ENCODE measurements at regions not wholly inside any gene's neighbourhood (a gene's known extent, or its start where the extent isn't known, plus 50 kb on each side); places are given as distances from the start of the nearest gene placed in this dataset.

DNA sequence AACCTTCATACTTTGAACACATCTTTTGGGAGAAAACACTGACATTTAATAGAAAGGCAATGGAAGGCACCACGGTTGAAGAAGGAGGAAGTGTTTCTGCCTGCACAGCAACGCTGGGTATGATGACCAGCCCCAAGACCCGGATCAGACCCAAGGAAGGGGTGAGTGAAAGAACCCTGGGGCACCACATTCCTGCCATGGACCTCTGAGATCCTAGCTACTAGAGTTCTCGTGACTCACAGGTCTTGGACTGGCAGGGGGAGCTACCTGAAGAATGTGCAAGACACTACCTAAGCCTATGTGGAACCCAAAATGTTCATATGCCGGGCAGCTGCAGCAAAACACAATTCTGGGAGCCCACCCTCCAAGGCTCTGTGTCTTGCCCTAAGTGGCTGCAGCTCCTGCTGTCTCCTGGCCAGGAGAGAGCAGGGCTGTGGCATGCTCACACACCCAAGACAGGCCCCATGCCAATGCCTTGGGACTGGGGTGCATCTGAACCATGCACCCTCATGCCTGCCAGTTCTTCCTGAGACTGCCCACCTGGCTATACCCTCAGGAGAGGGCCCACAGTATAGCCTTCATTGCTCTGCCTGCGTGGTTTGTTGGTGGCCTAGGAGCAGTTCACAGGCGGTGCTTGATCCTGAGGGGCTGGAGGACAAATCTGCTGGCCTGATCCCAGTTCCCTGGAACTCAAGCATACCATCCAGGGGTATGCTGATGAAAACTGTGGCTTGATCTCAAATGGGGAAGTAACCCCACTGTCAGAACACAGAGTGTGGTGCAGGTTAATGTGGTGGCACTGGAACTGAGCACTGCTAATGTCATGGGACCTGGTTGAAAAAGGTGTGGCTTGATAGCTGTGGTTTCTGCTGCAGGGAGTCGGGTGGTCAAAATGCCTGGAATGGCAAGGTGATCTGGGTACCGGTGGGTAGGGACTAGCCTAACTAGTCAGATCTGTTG, 353.3 kb upstream of the ARHGEF26 start:
- DNase-seq (ENCODE audit: extremely low spot score) = no peak
- ChIA-PET CTCF (interaction anchor here (0.6 to 3.5 kb wide), 18 partner anchors 10 to 750 kb away, joined by 3 to 37 read pairs (median 4); no protein-coding TSS in a partner anchor), POLR2A (no interaction called here)
- TF ChIP-seq CTCF (IDR thresholded peaks at IDR 0.05; ENCODE audit: control extremely low read depth, extremely low read depth, low read depth, missing control alignments) = no peak

- DNase-seq (ENCODE audit: extremely low spot score) = peak; percentile 52
- CTCF ChIA-PET = interaction anchor here (0.6 to 3.5 kb wide), 19 partner anchors 9 to 750 kb away, joined by 3 to 37 read pairs (median 4); no protein-coding TSS in a partner anchor
- POLR2A ChIA-PET = no interaction called here
Observed at GRCh38 chr3:153768561-153769469, 352.4 kb upstream of the ARHGEF26 start.

DNA sequence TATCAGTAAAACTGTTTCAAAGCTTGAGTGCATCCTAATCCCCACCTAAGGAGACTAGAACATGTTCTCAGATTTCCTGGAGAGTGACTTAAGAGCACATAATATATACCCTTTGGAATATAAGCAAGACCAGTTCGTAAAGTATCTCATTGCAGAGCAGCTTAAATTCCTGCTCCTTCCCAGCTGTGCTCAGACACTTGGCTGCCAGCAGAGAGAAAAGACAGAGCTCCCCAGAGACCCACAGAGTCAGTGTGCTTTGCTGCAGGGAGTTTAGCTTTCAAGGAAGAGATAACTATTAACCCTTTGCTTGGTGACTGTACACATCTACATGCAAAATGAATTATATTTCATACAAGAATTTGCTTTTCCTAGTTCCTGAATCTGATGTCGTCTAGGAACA, 338.1 kb upstream of the ARHGEF26 start:
- no peak for TF ChIP-seq CTCF (IDR thresholded peaks at IDR 0.05; ENCODE audit: control extremely low read depth, extremely low read depth, low read depth, missing control alignments)
- ChIA-PET CTCF (interaction anchor here (6.8 kb wide), 1 partner anchor 14 kb away, joined by 37 read pairs; no protein-coding TSS in a partner anchor), POLR2A (no interaction called here)
- DNase-seq (ENCODE audit: extremely low spot score) = no peak

More at GRCh38 chr3:153768561-153769469, 352.4 kb upstream of the ARHGEF26 start:
- TF ChIP-seq CTCF (IDR thresholded peaks at IDR 0.05; ENCODE audit: control extremely low read depth, extremely low read depth, low read depth, missing control alignments) = peak; percentile 79

DNA sequence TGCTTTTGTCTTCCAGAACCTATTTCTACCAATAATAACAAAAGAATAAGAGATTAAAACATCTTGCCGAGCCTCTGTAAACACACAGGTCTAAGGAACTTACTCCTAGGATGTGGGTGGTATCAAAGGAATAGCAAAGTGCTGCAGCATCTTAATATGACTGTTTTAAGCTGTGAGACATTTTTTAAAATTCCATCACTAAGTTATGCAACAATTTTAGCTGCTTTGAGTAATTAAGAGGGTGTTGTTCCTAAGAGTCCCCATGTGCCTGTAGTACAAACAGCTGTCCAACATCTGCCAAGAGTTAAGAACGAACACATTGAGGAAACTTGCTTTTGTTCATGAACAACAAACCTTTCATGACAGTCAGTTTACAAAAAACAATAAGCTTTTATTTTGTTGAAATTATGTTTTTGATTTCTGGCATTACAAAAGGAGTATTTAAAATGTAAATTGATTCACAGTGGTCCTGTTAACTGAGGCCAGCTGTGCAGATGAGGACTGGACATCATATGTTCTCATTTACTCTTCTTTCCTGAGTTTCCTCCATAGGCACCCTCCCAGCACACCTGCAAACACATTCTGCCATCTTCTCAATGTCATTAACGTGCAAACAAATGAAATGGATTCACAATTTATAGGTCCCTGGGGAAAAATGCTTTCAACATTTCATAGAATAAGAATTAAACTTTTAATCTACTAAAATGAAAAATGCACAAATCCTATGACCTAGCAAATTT, 337.3 kb upstream of the ARHGEF26 start:
- DNase-seq (ENCODE audit: extremely low spot score) = no peak
- CTCF ChIA-PET = interaction anchor here (1.4 to 6.8 kb wide), 2 partner anchors 15 to 34 kb away, joined by 3 to 37 read pairs; no protein-coding TSS in a partner anchor
- no peak for TF ChIP-seq CTCF (IDR thresholded peaks at IDR 0.05; ENCODE audit: control extremely low read depth, extremely low read depth, low read depth, missing control alignments)
- POLR2A ChIA-PET = no interaction called here

DNA sequence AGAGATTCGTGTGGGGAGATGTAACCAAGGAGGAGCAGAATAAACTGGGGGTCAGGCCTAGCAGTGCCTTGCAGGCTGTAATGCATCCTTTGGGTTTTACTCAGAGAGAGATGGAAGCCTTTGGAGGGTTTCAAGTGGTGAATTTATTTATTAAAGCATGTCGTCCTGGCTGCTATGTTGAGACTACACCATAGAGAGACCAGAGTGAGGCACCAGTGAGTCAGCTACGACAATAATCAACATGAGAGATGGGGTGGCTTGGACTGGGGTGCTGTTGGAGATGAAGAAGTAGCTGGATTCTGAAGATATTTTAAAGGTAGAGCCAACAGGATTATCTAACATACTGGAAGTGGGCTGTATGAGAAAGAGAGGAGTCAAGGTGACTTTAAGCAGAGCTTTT, 335.3 kb upstream of the ARHGEF26 start:
- POLR2A ChIA-PET = no interaction called here
- TF ChIP-seq CTCF (IDR thresholded peaks at IDR 0.05; ENCODE audit: control extremely low read depth, extremely low read depth, low read depth, missing control alignments) = no peak
- CTCF ChIA-PET = interaction anchor here (6.8 kb wide), 1 partner anchor 17 kb away, joined by 37 read pairs; no protein-coding TSS in a partner anchor
- no peak for DNase-seq (ENCODE audit: extremely low spot score)
